ENCODE measurements at regions not wholly inside any gene's neighbourhood (a gene's known extent, or its start where the extent isn't known, plus 50 kb on each side); places are given as distances from the start of the nearest gene placed in this dataset.
"Not testable (repeated sequence)": the region's sequence is repeated elsewhere in the genome, so short reads cannot be mapped to it uniquely, and the experiment has no call there.

GRCh38 chr1:61580417-61580816, 144.5 kb downstream of the TM2D1 start:
- no peak for DNase-seq (ENCODE audit: low spot score)

GRCh38 chr1:61579802-61580201, 145.1 kb downstream of the TM2D1 start:
- DNase-seq (ENCODE audit: low spot score) (no peak), FAIRE-seq (no peak)

More at GRCh38 chr1:61580417-61580816, 144.5 kb downstream of the TM2D1 start:
- FAIRE-seq, result no peak

- DNase-seq (ENCODE audit: low spot score) (no peak), FAIRE-seq (no peak)
Observed at GRCh38 chr1:61572046-61572445, 152.9 kb downstream of the TM2D1 start.

GRCh38 chr1:61570191-61570590, 154.8 kb downstream of the TM2D1 start:
- FAIRE-seq (no peak), DNase-seq (ENCODE audit: low spot score) (no peak)

GRCh38 chr1:61569303-61569621, 155.7 kb downstream of the TM2D1 start:
- no peak for FAIRE-seq
- DNase-seq (ENCODE audit: low spot score), result no peak

GRCh38 chr1:61568460-61569302, 156.3 kb downstream of the TM2D1 start:
- no peak for DNase-seq (ENCODE audit: low spot score)
- no peak for FAIRE-seq

- no peak for FAIRE-seq
- no peak for DNase-seq (ENCODE audit: low spot score)
Observed at GRCh38 chr1:61566177-61566576, 158.8 kb downstream of the TM2D1 start.

GRCh38 chr1:61563611-61564010, 161.3 kb downstream of the TM2D1 start:
- DNase-seq (ENCODE audit: low spot score), result no peak
- no peak for FAIRE-seq

GRCh38 chr1:61561666-61562065, 163.3 kb downstream of the TM2D1 start:
- DNase-seq (ENCODE audit: low spot score) (no peak), FAIRE-seq (no peak)

GRCh38 chr1:61560385-61560784, 164.6 kb downstream of the TM2D1 start:
- no peak for FAIRE-seq

GRCh38 chr1:61556631-61557030, 168.3 kb downstream of the TM2D1 start:
- DNase-seq (ENCODE audit: low spot score) (no peak), FAIRE-seq (no peak)

More at GRCh38 chr1:61560385-61560784, 164.6 kb downstream of the TM2D1 start:
- no peak for DNase-seq (ENCODE audit: low spot score)

- DNase-seq (ENCODE audit: low spot score), result no peak
- no peak for FAIRE-seq
Observed at GRCh38 chr1:61552630-61553305, 172.2 kb downstream of the TM2D1 start.

GRCh38 chr1:61547302-61547701, 177.6 kb downstream of the TM2D1 start:
- FAIRE-seq; DNase-seq (ENCODE audit: low spot score): not testable (repeated sequence)

GRCh38 chr1:61544870-61545269, 180.1 kb downstream of the TM2D1 start:
- DNase-seq (ENCODE audit: low spot score); FAIRE-seq: not testable (repeated sequence)

GRCh38 chr1:61543498-61543897, 181.4 kb downstream of the TM2D1 start:
- not testable (repeated sequence) for FAIRE-seq; DNase-seq (ENCODE audit: low spot score)

- DNase-seq (ENCODE audit: low spot score) (no peak), FAIRE-seq (no peak)
Observed at GRCh38 chr1:61539720-61540462, 185.1 kb downstream of the TM2D1 start.

GRCh38 chr1:61538228-61538627, 186.7 kb downstream of the TM2D1 start:
- no peak for DNase-seq (ENCODE audit: low spot score)
- FAIRE-seq, result no peak

- no peak for FAIRE-seq
Observed at GRCh38 chr1:61536174-61537108, 188.5 kb downstream of the TM2D1 start.

GRCh38 chr1:61534847-61535246, 190.1 kb downstream of the TM2D1 start:
- no peak for FAIRE-seq
- DNase-seq (ENCODE audit: low spot score), result no peak

More at GRCh38 chr1:61536174-61537108, 188.5 kb downstream of the TM2D1 start:
- no peak for DNase-seq (ENCODE audit: low spot score)

- no peak for DNase-seq (ENCODE audit: low spot score)
- no peak for FAIRE-seq
Observed at GRCh38 chr1:61533546-61533945, 191.4 kb downstream of the TM2D1 start.

GRCh38 chr1:61531716-61532115, 193.2 kb downstream of the TM2D1 start:
- DNase-seq (ENCODE audit: low spot score) (no peak), FAIRE-seq (no peak)
